ENCODE measurements at regions not wholly inside any gene's neighbourhood (a gene's known extent, or its start where the extent isn't known, plus 50 kb on each side); places are given as distances from the start of the nearest gene placed in this dataset.
"Not testable (repeated sequence)": the region's sequence is repeated elsewhere in the genome, so short reads cannot be mapped to it uniquely, and the experiment has no call there.

GRCh38 chr4:14358544-14359160, 643.6 kb upstream of the CPEB2 start:
- H3K4me3 Mint-ChIP-seq; H3K36me3 Mint-ChIP-seq (ENCODE audit: low read depth); H3K4me1 Mint-ChIP-seq (ENCODE audit: low read depth); intact Hi-C loops (cut with micrococcal nuclease); H3K9me3 Mint-ChIP-seq; H3K27me3 Mint-ChIP-seq; H3K27ac Mint-ChIP-seq: not testable (repeated sequence)

DNA sequence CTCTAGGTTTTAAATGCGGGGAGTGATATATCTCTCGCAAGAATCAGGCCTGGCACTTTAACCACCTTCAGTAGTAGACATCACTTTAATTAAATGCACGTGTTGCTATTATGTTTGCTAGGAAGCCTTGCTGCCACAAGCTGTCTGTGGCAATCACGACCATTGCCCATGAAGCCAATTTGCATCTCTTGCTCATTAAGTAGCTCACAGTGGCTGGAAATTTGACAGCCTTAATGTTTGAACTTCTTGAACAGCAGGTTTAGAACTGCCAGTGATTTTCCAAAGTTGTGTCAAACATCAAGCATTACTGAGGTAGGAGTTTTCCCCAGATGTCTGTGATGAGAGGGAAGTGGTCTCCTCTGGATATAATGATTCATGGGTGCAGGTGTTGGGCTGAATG, 642.3 kb upstream of the CPEB2 start:
- Mint-ChIP-seq H3K27ac (no peak overlapping the region), H3K27me3 (no peaks in the 10 kb centered on the region), H3K4me1 (ENCODE audit: low read depth) (no peaks in the 10 kb centered on the region), H3K9me3 (no peaks in the 10 kb centered on the region), H3K36me3 (ENCODE audit: low read depth) (no peaks in the 10 kb centered on the region), H3K4me3 (no peak overlapping the region)
- intact Hi-C loops (cut with micrococcal nuclease) = no loop called here

DNA sequence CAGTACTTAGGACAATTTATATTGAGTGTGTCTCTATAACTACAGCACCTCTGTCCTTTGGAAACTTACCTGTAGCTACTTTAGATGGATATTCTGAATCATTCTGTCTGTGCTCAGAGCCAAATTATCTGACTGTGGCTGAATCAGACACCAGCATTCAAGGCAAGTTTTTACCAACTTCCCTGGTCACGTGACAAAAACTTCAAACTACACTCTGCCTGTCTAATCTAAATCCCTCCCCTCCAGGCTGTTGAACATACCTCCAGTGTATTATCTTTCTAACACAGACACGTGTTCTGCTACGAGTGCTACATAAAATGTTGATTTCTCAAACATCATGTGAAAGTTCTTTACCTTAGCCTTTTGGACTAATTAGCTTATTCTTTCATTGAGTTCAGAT, 641.2 kb upstream of the CPEB2 start:
- Mint-ChIP-seq H3K27me3 (no peaks in the 10 kb centered on the region), H3K4me1 (ENCODE audit: low read depth) (no peaks in the 10 kb centered on the region), H3K36me3 (ENCODE audit: low read depth) (no peaks in the 10 kb centered on the region), H3K4me3 (no peak overlapping the region), H3K9me3 (peaks cover 3% of the 10 kb centered on the region), H3K27ac (no peak overlapping the region)
- intact Hi-C loops (cut with micrococcal nuclease) = no loop called here

DNA sequence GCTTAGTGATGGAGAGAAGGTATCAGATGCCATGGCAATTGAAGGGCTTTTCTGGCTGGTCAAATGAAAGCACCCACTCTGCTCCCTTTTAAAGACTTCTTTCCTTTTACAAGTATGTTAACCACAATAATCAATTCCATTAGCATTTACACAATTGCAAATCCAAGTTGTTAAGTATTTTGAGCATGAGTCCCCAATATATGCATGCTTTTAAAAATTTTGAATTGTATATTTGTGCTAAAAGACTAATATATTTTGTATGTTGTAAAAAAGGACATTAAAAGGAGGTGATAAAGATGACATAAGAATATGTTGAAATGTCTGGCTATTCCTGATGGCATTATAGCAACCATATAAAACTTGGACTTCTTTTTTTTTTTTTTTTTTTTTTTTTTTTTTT, 639.9 kb upstream of the CPEB2 start:
- H3K27ac Mint-ChIP-seq = no peak overlapping the region
- no peaks in the 10 kb centered on the region for H3K36me3 Mint-ChIP-seq (ENCODE audit: low read depth)
- intact Hi-C loops (cut with micrococcal nuclease) = no loop called here

GRCh38 chr4:14364953-14365536, 637.2 kb upstream of the CPEB2 start:
- no peaks in the 10 kb centered on the region for H3K36me3 Mint-ChIP-seq (ENCODE audit: low read depth)
- H3K27me3 Mint-ChIP-seq = no peaks in the 10 kb centered on the region
- H3K4me1 Mint-ChIP-seq (ENCODE audit: low read depth) = no peaks in the 10 kb centered on the region
- peaks cover 7% of the 10 kb centered on the region for H3K9me3 Mint-ChIP-seq
- intact Hi-C loops (cut with micrococcal nuclease) = no loop called here
- H3K27ac Mint-ChIP-seq = no peak overlapping the region
- H3K4me3 Mint-ChIP-seq = no peak overlapping the region

More for the DNA sequence above, 639.9 kb upstream of the CPEB2 start:
- Mint-ChIP-seq H3K4me1 (ENCODE audit: low read depth) (no peaks in the 10 kb centered on the region), H3K4me3 (no peak overlapping the region), H3K9me3 (peaks cover 7% of the 10 kb centered on the region), H3K27me3 (no peaks in the 10 kb centered on the region)

DNA sequence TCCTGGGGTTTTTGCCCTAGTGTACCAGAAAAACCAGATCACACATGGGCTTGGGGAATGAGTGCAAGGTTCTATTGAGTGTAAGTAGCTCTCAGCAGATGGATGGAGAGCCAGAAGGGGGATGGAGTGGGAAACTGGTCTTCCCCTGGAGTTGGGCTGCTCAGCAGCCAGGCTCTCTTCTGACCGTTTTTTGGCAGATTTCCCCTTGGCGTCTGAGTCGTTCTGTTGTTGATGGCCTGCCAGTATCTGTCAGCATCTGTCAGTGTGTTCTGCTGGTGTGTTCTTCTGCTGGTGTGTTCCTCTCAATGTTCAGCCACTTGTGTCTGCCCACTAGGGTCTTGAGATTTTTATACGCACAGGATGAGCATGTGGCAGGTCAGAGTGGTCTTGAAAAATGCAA, 633.9 kb upstream of the CPEB2 start:
- peaks cover 16% of the 10 kb centered on the region for H3K9me3 Mint-ChIP-seq
- intact Hi-C loops (cut with micrococcal nuclease) = no loop called here
- H3K4me3 Mint-ChIP-seq = no peak overlapping the region
- no peaks in the 10 kb centered on the region for H3K27me3 Mint-ChIP-seq
- no peak overlapping the region for H3K27ac Mint-ChIP-seq
- no peaks in the 10 kb centered on the region for H3K36me3 Mint-ChIP-seq (ENCODE audit: low read depth)
- H3K4me1 Mint-ChIP-seq (ENCODE audit: low read depth) = no peaks in the 10 kb centered on the region

DNA sequence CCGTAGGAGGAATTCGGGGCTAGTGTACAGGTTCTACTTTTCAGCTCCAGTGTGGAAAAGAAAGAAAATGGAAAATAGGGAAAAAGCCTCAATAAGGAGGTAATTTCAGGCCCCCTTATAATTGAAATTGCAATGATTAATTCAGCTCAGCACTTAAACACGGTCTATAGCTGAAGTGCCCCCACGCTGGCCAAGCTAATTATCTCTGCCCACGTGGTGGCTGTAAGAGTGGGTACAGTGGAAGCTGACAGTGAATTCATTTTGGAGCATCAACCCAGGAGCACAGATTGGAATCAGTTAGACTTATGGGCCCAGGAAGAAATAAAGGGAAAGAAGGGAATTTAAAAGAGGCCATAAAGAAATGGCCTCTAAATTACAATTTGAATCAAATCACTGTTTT, 631.1 kb upstream of the CPEB2 start:
- intact Hi-C loops (cut with micrococcal nuclease) = no loop called here
- peaks cover 12% of the 10 kb centered on the region for H3K9me3 Mint-ChIP-seq

DNA sequence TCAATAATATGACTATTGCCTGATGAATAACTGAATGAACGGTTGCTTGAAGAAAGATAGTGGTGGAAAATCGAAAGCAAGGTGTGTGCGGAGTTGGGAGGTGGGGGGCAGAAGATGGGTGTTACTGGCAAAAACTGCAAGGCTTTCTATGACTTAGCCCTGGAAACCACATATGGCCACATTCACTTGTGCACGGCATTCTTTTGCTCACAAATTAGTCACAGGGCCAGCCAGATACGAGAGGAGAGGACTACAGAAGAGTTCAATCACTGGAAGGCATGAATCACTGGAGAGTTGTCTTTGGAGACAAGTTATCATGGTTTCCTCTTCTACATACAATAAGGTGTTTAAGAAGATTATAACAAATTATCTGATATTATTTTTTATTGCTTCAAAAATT, 626.5 kb upstream of the CPEB2 start:
- H3K4me3 Mint-ChIP-seq = no peak overlapping the region
- peaks cover 9% of the 10 kb centered on the region for H3K9me3 Mint-ChIP-seq
- H3K27ac Mint-ChIP-seq = no peak overlapping the region
- H3K36me3 Mint-ChIP-seq (ENCODE audit: low read depth) = no peaks in the 10 kb centered on the region
- peaks cover 3% of the 10 kb centered on the region for H3K27me3 Mint-ChIP-seq
- no peaks in the 10 kb centered on the region for H3K4me1 Mint-ChIP-seq (ENCODE audit: low read depth)
- intact Hi-C loops (cut with micrococcal nuclease) = no loop called here

More for the DNA sequence above, 631.1 kb upstream of the CPEB2 start:
- H3K27me3 Mint-ChIP-seq = peaks cover 3% of the 10 kb centered on the region
- H3K27ac Mint-ChIP-seq = no peak overlapping the region
- H3K36me3 Mint-ChIP-seq (ENCODE audit: low read depth) = no peaks in the 10 kb centered on the region
- no peaks in the 10 kb centered on the region for H3K4me1 Mint-ChIP-seq (ENCODE audit: low read depth)
- no peak overlapping the region for H3K4me3 Mint-ChIP-seq

- Mint-ChIP-seq H3K4me3 (no peak overlapping the region), H3K36me3 (ENCODE audit: low read depth) (no peaks in the 10 kb centered on the region), H3K9me3 (no peaks in the 10 kb centered on the region), H3K4me1 (ENCODE audit: low read depth) (peaks cover 5% of the 10 kb centered on the region), H3K27ac (no peak overlapping the region), H3K27me3 (peaks cover 3% of the 10 kb centered on the region)
- intact Hi-C loops (cut with micrococcal nuclease) = no loop called here
Observed at GRCh38 chr4:14379183-14379582, 623.1 kb upstream of the CPEB2 start.

GRCh38 chr4:14383652-14384051, 618.6 kb upstream of the CPEB2 start:
- H3K4me3 Mint-ChIP-seq = no peak overlapping the region
- H3K4me1 Mint-ChIP-seq (ENCODE audit: low read depth) = peaks cover 23% of the 10 kb centered on the region

GRCh38 chr4:14384824-14385223, 617.5 kb upstream of the CPEB2 start:
- intact Hi-C loops (cut with micrococcal nuclease) = no loop called here
- H3K4me3 Mint-ChIP-seq = no peak overlapping the region
- no peak overlapping the region for H3K27ac Mint-ChIP-seq
- H3K9me3 Mint-ChIP-seq = peaks cover 5% of the 10 kb centered on the region
- peaks cover 23% of the 10 kb centered on the region for H3K4me1 Mint-ChIP-seq (ENCODE audit: low read depth)
- no peaks in the 10 kb centered on the region for H3K36me3 Mint-ChIP-seq (ENCODE audit: low read depth)
- H3K27me3 Mint-ChIP-seq = no peaks in the 10 kb centered on the region

More at GRCh38 chr4:14383652-14384051, 618.6 kb upstream of the CPEB2 start:
- Mint-ChIP-seq H3K9me3 (peaks cover 5% of the 10 kb centered on the region), H3K27ac (no peak overlapping the region), H3K27me3 (no peaks in the 10 kb centered on the region), H3K36me3 (ENCODE audit: low read depth) (no peaks in the 10 kb centered on the region)
- intact Hi-C loops (cut with micrococcal nuclease) = no loop called here

- Mint-ChIP-seq H3K4me1 (ENCODE audit: low read depth) (peaks cover 23% of the 10 kb centered on the region), H3K36me3 (ENCODE audit: low read depth) (no peaks in the 10 kb centered on the region), H3K27me3 (no peaks in the 10 kb centered on the region), H3K9me3 (peaks cover 5% of the 10 kb centered on the region), H3K4me3 (no peak overlapping the region), H3K27ac (no peak overlapping the region)
- intact Hi-C loops (cut with micrococcal nuclease) = no loop called here
Observed at GRCh38 chr4:14386196-14386595, 616.1 kb upstream of the CPEB2 start.

GRCh38 chr4:14387647-14388046, 614.6 kb upstream of the CPEB2 start:
- intact Hi-C loops (cut with micrococcal nuclease) = no loop called here
- H3K9me3 Mint-ChIP-seq = peaks cover 5% of the 10 kb centered on the region
- no peaks in the 10 kb centered on the region for H3K36me3 Mint-ChIP-seq (ENCODE audit: low read depth)
- no peaks in the 10 kb centered on the region for H3K27me3 Mint-ChIP-seq
- H3K4me3 Mint-ChIP-seq = no peak overlapping the region
- H3K27ac Mint-ChIP-seq = peak overlapping the region; percentile 14
- H3K4me1 Mint-ChIP-seq (ENCODE audit: low read depth) = peaks cover 23% of the 10 kb centered on the region

GRCh38 chr4:14392378-14392777, 609.9 kb upstream of the CPEB2 start:
- H3K27ac Mint-ChIP-seq = no peak overlapping the region
- no peaks in the 10 kb centered on the region for H3K36me3 Mint-ChIP-seq (ENCODE audit: low read depth)
- H3K27me3 Mint-ChIP-seq = no peaks in the 10 kb centered on the region
- no peak overlapping the region for H3K4me3 Mint-ChIP-seq
- no peaks in the 10 kb centered on the region for H3K9me3 Mint-ChIP-seq
- intact Hi-C loops (cut with micrococcal nuclease) = no loop called here
- H3K4me1 Mint-ChIP-seq (ENCODE audit: low read depth) = peaks cover 7% of the 10 kb centered on the region

DNA sequence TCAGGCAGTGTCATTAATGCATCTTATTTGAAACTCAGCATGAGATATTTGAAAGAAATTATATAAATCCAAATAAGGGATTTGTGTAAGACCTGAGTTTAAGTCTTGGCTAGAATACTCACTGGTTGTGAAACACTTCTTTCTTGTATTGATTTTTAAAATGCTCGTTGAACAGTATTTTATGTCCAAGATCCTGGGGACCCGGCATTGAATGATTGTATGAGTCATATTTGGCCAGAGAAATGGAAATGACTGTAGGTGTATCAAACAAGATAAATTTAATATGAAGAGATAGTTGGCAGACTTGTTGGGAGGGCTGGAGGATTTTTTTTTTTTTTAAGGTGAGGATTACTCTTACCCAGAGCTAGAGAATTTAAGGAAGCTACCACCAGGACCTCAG, 606.1 kb upstream of the CPEB2 start:
- Mint-ChIP-seq H3K27me3 (peaks cover 1% of the 10 kb centered on the region), H3K4me3 (no peak overlapping the region)
- intact Hi-C loops (cut with micrococcal nuclease) = no loop called here

More for the DNA sequence above, 606.1 kb upstream of the CPEB2 start:
- Mint-ChIP-seq H3K4me1 (ENCODE audit: low read depth) (peaks cover 10% of the 10 kb centered on the region), H3K27ac (no peak overlapping the region), H3K36me3 (ENCODE audit: low read depth) (no peaks in the 10 kb centered on the region), H3K9me3 (peaks cover 23% of the 10 kb centered on the region)

Measured in dendritic cell treated with granulocyte-macrophage colony-stimulating factor and Interleukin-4, amounts not matched to agents 40 ng/mL and 50 ng/mL, for 4 days (primary cell).